HT-29 (cell line): ENCODE measurements at regions not wholly inside any gene's neighbourhood (a gene's known extent, or its start where the extent isn't known, plus 50 kb on each side); places are given as distances from the start of the nearest gene placed in this dataset.
"Not testable (repeated sequence)": the region's sequence is repeated elsewhere in the genome, so short reads cannot be mapped to it uniquely, and the experiment has no call there.

Experiments
- DNase-seq: peaks from one replicate; pipeline ENCODE4 v3.0.0-alpha.2; 2015; ENCODE audit warnings: low spot score

DNA sequence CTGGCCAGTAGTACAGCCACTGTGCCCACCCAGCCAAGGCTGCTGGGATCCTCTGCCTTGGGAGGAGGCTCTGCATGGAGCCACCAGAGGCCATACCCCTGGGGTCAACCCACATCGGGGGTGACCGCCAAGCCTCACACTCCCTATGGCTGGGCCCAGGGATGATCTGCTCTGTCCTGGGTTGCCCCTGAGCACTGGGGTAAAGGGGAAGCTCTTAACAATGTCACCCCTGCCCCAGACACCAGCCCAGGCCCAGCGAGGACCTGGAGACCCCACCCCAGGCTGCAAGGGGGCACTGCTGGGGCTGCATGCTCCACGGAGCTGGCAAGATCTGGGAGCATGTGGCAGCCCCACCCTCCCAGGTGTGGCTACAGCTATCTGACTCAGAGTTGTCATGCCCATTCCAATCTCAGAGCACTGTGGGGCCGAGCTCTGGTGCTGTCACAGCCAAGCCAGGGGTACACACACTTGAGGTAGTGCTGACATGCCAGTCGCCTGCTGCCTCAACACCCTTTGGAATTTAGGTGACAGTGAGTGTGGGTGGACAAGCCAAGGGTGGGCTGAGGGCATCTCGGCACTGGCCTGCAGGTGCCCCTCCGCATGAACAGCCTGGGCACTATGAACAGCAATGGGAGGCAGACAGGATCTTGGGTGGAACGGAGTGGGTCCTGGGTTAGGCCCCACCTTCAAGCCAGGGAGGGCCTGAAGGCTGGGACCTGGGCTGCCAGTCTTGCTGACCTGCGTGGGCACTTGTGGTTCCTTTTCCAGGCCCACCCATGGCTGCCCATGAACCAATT, 427.7 kb downstream of the LRRIQ3 start:
- no peak for DNase-seq

- no peak for DNase-seq
Measured at GRCh38 chr1:73766786-73767348, 431.1 kb downstream of the LRRIQ3 start.

GRCh38 chr1:73765551-73766233, 432.3 kb downstream of the LRRIQ3 start:
- DNase-seq: no peak

DNA sequence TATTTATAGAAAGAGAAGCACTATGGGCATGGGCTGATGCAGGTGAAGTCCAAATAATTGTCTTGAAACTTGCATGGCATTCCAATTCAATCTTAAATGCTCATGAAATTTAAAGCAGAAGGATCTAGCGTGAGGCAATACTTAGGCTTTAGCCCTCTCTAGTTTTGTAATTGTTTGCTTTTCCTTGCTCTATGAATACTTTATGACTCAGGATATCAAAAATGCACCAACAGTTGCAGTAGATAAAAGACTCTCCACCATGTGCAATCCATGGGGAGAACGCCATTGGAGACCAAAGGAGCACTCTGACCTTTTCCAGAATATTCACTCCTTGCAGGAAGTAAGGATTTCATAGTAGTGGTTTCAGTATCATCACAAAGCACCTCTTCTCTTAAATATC, 436.4 kb downstream of the LRRIQ3 start:
- no peak for DNase-seq

DNA sequence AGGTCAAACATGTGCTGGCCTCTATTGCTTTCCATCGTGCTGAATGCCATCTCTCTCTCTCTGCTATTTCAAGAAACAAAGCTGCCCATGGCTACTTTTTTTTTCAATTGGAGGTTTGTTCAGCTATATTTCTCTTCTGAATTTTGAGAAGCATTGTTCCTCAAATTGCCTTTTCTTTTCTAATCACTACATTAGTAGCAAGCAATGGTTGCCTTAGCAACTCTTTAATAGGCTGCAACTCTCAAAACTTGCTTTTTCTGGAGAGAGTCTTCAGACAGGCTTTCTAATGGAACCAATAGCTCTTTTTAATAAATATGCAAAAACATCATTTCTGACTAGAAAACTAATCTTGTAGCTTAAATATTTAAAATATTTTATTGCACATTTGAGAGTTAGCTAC, 439.0 kb downstream of the LRRIQ3 start:
- no peak for DNase-seq

- DNase-seq: no peak
Measured at GRCh38 chr1:73756817-73757216, 441.2 kb downstream of the LRRIQ3 start.

GRCh38 chr1:73755649-73756048, 442.3 kb downstream of the LRRIQ3 start:
- no peak for DNase-seq

DNA sequence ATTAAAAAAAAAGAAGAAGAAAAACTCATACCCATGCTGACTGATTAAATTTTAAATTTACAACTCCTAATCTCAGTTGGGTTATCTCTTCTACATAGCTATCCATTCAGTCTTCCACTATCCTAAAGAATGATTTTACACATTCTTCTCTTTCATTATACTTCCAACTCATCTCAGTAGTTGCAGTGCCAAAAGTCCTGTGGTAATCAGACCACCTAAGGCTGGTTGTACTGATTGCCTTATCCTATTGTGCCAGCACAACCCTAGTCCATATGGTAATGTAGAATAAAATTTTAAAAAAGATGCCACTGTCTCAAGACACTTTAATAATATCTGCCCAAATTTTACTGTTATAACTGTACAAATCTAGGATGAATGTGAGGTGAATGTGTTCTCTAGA, 448.0 kb downstream of the LRRIQ3 start:
- no peak for DNase-seq

- no peak for DNase-seq
Measured at GRCh38 chr1:73744985-73745384, 453.0 kb downstream of the LRRIQ3 start.

DNA sequence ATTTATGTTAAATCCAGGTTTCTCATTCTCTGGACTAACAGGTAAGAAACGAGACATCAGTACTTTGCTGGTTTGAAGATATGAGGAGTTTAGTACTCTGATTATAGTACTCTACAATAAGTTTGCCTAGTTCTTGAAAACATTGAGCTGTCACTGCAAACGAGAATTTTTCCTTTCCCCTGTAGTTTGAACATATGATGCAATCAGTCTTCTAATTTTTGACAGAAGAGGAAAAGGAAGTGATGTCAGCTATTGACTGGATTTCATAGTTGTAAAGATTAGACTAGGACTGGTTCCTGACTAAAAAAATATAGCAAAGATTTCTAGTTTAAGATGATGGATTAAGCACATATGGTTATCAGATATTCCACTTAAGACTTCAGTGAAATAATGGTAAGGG, 461.9 kb downstream of the LRRIQ3 start:
- no peak for DNase-seq

- DNase-seq: no peak
Measured at GRCh38 chr1:73727036-73727435, 470.9 kb downstream of the LRRIQ3 start.

DNA sequence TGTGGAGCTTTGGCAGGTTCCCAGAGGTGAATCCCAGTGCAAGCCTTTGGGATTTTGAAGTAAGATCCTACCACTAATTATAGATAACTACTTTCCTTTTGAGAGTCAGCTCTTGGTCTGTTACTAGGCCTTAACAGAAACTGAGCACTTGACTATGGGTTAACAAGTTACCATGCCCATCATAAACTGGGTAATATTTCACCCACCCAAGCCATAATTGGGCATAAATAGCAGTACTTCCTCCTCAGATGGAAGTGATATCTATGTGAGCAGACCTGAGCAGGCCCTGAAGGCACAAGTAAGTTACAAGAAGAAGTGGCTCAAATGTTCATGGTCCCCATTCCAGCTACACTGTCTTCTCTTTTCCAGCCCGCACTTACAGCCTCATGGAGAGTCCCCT, 475.9 kb downstream of the LRRIQ3 start:
- DNase-seq: no peak

DNA sequence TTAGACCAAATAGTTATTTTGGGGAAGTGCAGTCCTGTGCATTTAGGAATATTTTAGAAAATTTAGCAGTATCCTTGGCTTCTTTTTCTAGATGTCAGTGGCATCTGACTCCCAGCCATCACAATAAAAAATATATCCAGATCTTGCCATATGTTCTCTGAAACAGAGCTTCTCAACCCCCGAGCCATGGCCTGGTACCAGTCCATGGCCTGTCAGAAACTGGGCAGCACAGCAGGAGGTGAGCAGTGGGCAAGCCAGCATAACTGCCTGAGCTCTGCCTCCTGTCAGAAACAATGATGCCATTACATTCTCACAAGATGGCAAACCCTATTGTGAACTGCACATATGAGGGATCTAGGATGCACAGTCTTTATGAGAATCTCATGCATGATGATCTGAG, 480.0 kb downstream of the LRRIQ3 start:
- no peak for DNase-seq

GRCh38 chr1:73711089-73711488, 486.9 kb downstream of the LRRIQ3 start:
- no peak for DNase-seq

GRCh38 chr1:73701826-73702225, 496.1 kb downstream of the LRRIQ3 start:
- DNase-seq: no peak

GRCh38 chr1:73676186-73676585, 521.8 kb downstream of the LRRIQ3 start:
- no peak for DNase-seq

DNA sequence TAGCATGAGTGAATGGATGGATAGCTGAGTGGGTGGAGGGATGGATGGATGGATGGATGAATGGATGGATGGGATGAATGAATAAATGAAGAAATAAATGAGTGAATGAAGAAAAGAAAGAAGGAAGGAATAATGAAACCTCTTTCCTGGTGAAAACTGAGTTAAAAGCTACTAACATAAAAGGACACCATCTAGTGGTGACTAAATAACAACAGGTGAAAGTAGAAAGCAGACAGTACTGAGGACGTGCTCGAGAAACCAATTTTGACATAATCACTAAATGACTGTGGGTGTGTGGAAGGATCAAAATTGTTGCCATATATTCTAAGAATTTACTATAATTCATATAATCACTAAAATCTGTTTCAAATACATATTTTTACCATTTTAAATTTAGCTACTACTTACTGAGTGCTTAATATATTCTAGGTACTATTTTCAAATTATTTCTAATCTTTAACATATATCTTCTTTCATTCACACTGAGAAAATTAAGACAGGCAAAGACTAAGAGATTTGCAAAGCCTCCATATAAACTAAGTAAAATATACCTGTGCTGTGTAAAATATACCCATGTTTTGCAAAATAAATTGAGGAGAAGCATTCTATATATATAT, 522.9 kb downstream of the LRRIQ3 start:
- peak; percentile 21 for DNase-seq

DNA sequence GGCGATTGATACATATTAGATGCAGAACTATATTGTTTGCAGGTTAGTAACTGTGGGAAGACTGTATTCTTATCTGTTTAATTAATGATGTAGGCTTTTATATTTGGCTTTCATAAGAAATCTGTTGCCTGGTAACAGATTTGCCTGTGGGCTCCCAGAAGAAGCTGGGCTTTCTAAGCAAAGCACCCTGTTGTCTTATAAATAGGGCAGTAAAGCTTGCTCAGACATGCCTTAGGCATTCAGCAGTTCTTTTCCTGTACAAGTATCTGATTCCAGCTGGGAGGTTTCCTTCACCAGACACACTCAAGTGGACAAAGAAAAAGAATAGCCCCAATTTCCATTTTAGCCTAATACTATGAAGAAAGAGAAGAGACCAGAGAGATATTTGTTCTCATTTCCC, 524.0 kb downstream of the LRRIQ3 start:
- DNase-seq: no peak

DNA sequence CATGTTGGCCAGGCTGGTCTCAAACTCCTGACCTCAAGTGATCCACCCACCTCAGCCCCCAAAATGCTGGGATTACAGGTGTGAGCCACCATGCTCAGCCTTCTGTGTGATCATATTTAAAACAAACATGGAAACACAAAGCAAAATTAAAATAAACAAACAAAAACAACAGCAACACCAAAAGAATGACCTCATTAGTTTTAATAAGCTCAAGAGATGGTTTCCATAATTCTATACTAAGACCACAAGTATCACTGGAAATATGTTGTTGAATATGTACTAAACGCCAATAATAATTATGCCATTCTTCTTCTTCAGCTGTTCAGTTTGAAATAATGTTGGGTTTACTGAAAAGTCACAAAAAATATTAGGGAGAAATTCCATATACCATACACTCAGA, 526.4 kb downstream of the LRRIQ3 start:
- no peak for DNase-seq

GRCh38 chr1:73667959-73668358, 530.0 kb downstream of the LRRIQ3 start:
- not testable (repeated sequence) for DNase-seq

- DNase-seq: no peak
Measured at GRCh38 chr1:73662526-73662925, 535.5 kb downstream of the LRRIQ3 start.

DNA sequence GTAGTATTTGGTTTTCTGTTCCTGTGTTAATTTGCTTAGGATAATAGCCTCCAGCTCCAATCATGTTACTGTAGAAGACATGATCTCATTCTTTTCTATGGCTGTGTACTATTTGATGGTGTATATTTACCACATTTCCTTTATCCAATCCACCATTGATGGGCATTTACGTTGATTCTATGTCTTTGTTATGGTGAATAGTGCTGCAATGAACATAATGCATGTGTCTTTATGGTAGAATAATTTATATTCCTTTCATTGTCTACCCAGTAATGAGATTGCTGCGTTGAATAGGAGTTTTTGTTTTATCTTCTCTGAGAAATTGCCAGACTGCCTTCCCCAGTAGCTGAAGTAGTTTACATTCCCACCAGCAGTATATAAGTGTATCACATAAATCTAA, 538.8 kb downstream of the LRRIQ3 start:
- DNase-seq: no peak

GRCh38 chr1:73654714-73655113, 543.3 kb downstream of the LRRIQ3 start:
- no peak for DNase-seq
